Activated T-cell treated with anti-CD3 and anti-CD28 coated beads, Interleukin-2, amount 50 U/mL, for 48 hours (primary cell): ENCODE measurements at regions not wholly inside any gene's neighbourhood (a gene's known extent, or its start where the extent isn't known, plus 50 kb on each side); places are given as distances from the start of the nearest gene placed in this dataset.

Experiments used
- DNase-seq, 2 experiments: peaks; one replicate each; pipeline ENCODE4 v3.0.0-alpha.2; 2020

DNA sequence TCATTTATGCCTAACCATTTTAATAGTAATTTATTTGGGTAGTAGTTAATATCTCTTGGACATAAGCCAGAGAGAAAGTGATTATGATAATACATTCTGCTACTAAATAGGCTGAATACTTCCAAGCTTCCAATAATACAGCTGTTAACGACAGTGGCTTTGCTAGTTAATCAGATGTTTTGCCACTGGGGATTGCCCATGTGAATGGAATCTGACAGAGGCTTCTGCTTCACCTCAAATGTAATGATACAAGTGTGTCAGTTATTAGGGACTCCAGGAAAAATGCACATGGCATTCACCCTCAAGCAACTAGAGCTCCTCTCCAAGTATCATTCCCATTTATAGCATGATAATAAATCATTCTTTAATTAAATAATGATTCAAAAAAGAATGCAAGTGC is 185.0 kb upstream of the TMEFF2 start:
- DNase-seq: no peak

- DNase-seq: no peak
Observed at GRCh38 chr2:192377173-192377572, 182.4 kb upstream of the TMEFF2 start.

- DNase-seq: no peak
Observed at GRCh38 chr2:192373754-192374153, 179.0 kb upstream of the TMEFF2 start.

DNA sequence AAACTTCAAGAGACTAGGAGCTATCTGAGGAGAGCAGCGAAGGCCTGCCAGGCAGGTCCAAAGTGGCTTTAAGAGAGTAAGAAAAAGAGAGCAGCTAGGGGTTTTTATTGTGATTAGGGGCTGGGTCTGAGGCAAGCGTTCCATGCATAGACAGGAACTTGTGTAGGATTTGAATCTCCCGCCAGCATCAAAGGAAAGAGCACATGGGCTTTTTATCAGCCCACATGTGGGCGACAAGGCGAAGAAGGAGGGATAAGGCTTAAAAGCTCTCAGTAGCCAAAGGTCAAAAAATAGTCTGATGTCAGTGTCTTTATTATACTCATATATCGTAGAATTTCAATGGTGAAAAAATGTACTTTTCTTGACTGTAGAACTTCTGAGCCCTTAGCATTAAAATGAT is 178.5 kb upstream of the TMEFF2 start:
- DNase-seq: no peak

GRCh38 chr2:192369969-192370368 is 175.2 kb upstream of the TMEFF2 start:
- no peak for DNase-seq

GRCh38 chr2:192357217-192357616 is 162.5 kb upstream of the TMEFF2 start:
- DNase-seq: no peak

GRCh38 chr2:192354512-192355244 is 159.9 kb upstream of the TMEFF2 start:
- no peak for DNase-seq

- no peak for DNase-seq
Observed at GRCh38 chr2:192347542-192347941, 152.8 kb upstream of the TMEFF2 start.

DNA sequence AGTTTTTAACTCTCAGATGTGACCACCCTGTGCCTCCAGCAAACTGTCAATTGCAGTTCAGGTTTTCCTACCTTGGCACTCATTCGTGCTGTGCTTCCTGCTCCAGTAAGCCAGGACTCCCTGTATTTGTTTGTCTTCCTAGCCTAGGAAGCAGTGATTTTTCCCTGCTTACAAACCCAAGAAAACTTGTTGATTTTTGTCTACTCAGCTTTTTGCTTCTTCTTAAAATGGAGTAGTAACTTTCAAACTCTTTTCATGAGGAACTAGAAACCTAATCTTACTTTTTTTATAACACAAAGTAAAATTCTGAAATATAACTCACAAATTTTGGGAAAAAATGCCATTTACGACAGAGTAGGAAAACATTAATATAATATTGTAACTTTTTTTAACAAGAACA is 150.6 kb upstream of the TMEFF2 start:
- no peak for DNase-seq

- DNase-seq: no peak
Observed at GRCh38 chr2:192333642-192334041, 138.9 kb upstream of the TMEFF2 start.

GRCh38 chr2:192328297-192328696 is 133.6 kb upstream of the TMEFF2 start:
- DNase-seq: no peak

DNA sequence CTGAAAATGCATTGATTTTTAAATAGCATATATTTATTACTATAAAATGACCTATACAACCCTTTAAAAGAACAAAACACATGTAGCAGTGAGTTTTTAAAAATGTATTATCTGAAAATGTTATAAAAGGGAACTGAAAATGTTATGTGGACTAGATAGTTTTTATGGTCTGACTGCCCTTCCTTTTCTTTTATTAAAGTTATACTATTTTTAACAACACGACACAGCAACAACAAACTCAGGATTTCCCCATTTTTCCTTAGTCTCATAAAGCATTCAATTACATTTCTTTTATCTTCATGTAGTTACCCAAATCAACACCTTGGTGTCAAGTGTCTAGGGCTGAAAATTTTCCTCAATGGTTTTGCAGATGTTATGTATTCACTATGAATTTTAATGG is 132.8 kb upstream of the TMEFF2 start:
- no peak for DNase-seq

DNA sequence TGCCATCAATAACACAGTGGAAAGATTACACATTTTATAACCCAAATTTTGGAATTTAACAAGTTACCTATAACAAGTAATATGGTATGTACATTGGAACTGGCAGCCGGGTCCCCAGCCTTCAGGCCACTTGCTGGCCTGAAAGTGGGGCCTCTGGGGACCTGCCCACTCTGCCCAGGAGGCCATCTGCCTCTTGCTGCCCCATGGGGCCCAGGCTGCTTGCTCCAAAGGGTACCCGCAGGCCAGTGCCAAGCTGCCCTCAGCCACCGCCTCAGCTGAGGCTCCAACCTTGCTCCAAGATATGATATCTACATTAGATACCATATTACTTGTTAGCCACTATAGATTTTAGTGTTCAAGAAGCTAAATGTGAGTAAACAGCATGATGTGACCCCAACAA is 120.8 kb upstream of the TMEFF2 start:
- no peak for DNase-seq

DNA sequence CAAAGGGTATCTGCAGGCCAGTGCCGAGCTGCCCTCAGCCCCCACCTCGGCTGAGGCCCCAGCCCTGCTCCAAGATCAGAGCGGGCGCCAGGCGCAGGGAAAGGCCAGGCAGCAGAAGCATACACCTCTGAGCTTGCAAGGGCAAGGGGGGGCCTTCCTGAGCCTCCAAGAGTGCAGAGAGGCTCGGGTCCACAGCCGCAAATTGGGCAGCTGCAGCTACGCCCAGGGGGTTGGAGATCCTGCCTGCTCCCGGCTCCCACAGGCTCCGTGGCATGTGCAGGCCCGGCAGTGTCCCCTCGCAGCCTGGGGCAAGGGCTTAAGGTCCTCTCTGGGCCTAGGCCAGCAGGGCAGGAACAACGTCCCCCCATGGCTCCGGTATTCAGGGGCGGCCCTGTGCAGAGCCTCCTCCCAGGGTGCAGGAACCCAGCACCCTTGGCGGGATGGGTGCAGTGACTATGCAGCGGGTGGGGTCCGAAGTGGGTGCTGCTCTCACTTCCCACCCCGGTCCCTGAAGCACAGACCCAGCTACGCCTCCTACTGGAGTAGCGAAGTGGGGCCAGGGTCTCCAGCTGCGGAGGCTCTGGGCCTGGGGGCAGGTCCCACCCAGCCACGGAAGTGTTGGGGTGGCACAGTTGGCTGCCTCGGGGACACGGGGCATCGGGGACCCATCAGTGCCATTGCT is 120.2 kb upstream of the TMEFF2 start:
- no peak for DNase-seq

GRCh38 chr2:192313773-192314172 is 119.0 kb upstream of the TMEFF2 start:
- DNase-seq: no peak

- DNase-seq: no peak
Observed at GRCh38 chr2:192311701-192312460, 117.1 kb upstream of the TMEFF2 start.

DNA sequence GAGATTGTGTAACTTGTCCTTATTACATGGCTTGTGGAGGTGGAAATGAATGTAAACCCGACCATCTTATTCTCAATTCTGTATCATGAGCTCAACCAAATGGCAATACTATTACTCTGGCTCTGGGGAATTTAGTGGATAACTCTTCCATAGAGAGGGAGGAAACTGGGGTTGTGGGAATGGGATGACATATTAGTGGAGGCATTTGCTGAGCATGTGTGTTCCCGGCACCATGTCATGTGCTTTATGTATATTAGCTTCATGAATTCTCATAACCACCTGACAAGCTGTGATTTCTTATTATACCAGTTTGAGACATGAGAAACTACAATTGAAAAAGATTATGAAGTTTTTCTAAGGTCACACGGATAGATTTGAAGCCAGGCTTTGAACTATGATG is 112.8 kb upstream of the TMEFF2 start:
- no peak for DNase-seq

- DNase-seq: no peak
Observed at GRCh38 chr2:192298664-192299063, 103.9 kb upstream of the TMEFF2 start.

GRCh38 chr2:192292478-192292877 is 97.7 kb upstream of the TMEFF2 start:
- no peak for DNase-seq

DNA sequence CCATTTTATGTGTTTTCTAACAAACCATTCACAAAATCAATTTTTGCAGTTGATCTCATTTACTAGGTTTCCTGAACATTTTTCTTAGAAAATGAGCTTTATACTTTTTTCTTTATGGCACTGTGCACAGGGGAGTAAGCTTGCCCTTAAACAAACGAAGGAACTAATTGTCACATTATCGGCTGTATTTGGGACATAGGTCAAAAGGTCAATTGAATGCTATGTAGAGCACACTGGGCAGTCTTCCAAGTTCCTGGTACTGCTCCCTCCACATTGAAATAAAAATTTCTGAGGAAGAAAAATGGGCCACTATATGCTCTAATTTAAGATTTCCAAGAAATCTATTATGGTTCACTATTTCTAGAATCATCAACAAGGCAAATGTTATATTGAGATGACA is 93.6 kb upstream of the TMEFF2 start:
- DNase-seq: no peak

DNA sequence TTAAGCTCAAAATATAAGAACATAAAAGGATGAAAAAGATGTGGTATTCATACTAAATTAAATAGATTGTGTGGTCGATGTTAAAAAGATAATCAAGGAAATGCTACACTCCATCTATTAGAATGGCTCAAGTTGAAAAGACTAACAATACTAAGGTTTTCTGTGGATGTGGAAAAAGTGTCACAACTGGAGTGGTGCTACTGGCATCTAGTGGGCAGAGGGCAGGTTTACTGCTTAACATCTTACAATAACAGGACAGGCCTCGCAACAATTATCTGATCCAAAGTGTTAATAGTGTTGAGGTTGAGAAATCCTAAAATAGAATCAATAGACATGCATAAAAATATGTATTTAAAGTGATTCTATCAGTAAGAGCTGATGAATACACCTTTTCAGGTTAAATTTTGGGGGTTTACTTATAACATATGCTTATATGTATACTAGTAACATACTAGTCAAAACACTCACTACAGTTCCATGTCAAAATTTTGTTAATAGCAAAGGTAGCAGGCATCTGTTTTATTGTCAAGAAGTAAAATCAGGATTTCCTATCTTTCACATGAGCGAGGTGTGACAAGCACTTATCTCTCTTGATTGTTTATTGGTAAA is 91.5 kb upstream of the TMEFF2 start:
- no peak for DNase-seq

GRCh38 chr2:192283450-192283849 is 88.7 kb upstream of the TMEFF2 start:
- DNase-seq: no peak

DNA sequence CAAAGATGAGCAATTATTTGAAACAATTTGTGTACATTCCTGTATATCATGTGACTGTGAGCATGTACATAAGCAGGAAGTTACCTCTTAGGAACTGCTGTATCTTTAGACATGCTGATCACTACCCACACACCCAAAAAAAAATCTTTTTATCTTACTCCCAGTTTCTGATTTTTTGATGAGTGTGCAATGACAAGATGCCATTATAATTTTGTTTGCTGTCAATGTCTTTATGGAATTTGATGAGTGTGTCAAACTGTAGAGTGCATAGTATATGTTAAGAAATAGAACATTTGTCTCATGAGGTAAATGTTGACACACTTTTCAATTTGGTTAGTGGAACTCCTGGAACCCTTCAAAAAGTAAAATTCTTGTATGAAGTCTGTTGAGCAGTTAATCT is 84.0 kb upstream of the TMEFF2 start:
- no peak for DNase-seq
